SK-N-SH (cell line): ENCODE measurements at regions not wholly inside any gene's neighbourhood (a gene's known extent, or its start where the extent isn't known, plus 50 kb on each side); places are given as distances from the start of the nearest gene placed in this dataset.
"Not testable (repeated sequence)": the region's sequence is repeated elsewhere in the genome, so short reads cannot be mapped to it uniquely, and the experiment has no call there.

Source experiments
- CTCF ChIA-PET: fragments of 300-600, 350-600 bp; formaldehyde crosslinking; extraction: SDS; loops from one replicate; lab custom pipeline; 2021; lab: Yijun Ruan, JAX
- POLR2A ChIA-PET: fragments of 350-600 bp; sonication (Branson Sonifier 250); formaldehyde crosslinking; extraction: SDS; loops from one replicate; lab custom pipeline; 2020; ENCODE audit warnings: antibody characterized with exemption, inconsistent platforms; lab: Yijun Ruan, JAX
- DNase-seq: peaks from one replicate; pipeline ENCODE4 v3.0.0; 2012
- H2AFZ ChIP-seq: fragments of 200-600 bp; sonication (generic); 2 replicates; pipeline ENCODE4 v1.8.1; 2016; ENCODE audit warnings: antibody characterized with exemption, mild to moderate bottlenecking, low read depth
- H3F3A ChIP-seq: fragments of 200-600 bp; sonication (generic); replicated peaks from 2 replicates; pipeline ENCODE3; 2016; ENCODE audit warnings: antibody characterized with exemption, mild to moderate bottlenecking; ENCODE audit not compliant: insufficient read depth
- H3K27ac ChIP-seq, 2 experiments: fragments of 200-500 bp in 1 of 2; fragments of 200-600 bp in 1 of 2; sonication (Bioruptor generic) in 1 of 2; sonication (generic), shearing (Covaris generic) in 1 of 2; 2 replicates each; pipeline versions ENCODE4 v1.5.1 to v1.6.1; 2014 to 2016; ENCODE audit warnings: low read depth in 2 of 2, inconsistent platforms in 1 of 2, low read length in 1 of 2, mild to moderate bottlenecking in 1 of 2, mixed read lengths in 1 of 2
- H3K27me3 ChIP-seq: fragments of 200-600 bp; sonication (generic), shearing (Covaris generic); 2 replicates; pipeline ENCODE4 v1.6.1; 2016; ENCODE audit warnings: mixed run types; ENCODE audit not compliant: insufficient read depth
- H3K36me3 ChIP-seq, 2 experiments: fragments of 200-500 bp in 1 of 2; fragments of 200-600 bp in 1 of 2; sonication (Bioruptor generic) in 1 of 2; sonication (generic) in 1 of 2; replicated peaks in 1 of 2; 2 replicates each; pipeline versions ENCODE3 to v1.5.1; 2014 to 2016; ENCODE audit warnings: low read length in 1 of 2, mild to moderate bottlenecking in 1 of 2; ENCODE audit not compliant: insufficient read depth in 2 of 2, control insufficient read depth in 1 of 2
- H3K4me1 ChIP-seq, 2 experiments: fragments of 200-500 bp in 1 of 2; fragments of 200-600 bp in 1 of 2; sonication (Bioruptor generic) in 1 of 2; sonication (generic), shearing (Covaris generic) in 1 of 2; 2 replicates each; pipeline versions ENCODE4 v1.5.1 to v1.6.1; 2014 to 2016; ENCODE audit warnings: low read depth in 1 of 2, low read length in 1 of 2, mixed run types in 1 of 2; ENCODE audit not compliant: insufficient read depth in 2 of 2, control insufficient read depth in 1 of 2
- H3K4me2 ChIP-seq: fragments of 200-600 bp; sonication (generic), shearing (Covaris generic); 2 replicates; pipeline ENCODE4 v1.6.1; 2017; ENCODE audit warnings: mixed run types
- H3K4me3 ChIP-seq, 2 experiments: fragments of 200-500 bp in 1 of 2; fragments of 200-600 bp in 1 of 2; sonication (Bioruptor generic) in 1 of 2; sonication (generic), shearing (Covaris generic) in 1 of 2; 2 replicates each; pipeline versions ENCODE4 v1.5.1 to v1.8.1; 2014 to 2016; ENCODE audit warnings: low read depth in 2 of 2, inconsistent platforms in 1 of 2, low read length in 1 of 2, mild to moderate bottlenecking in 1 of 2, mixed read lengths in 1 of 2, moderate library complexity in 1 of 2
- H3K79me2 ChIP-seq: fragments of 200-600 bp; sonication (generic); 2 replicates; pipeline ENCODE4 v1.8.1; 2017; ENCODE audit warnings: mild to moderate bottlenecking; ENCODE audit not compliant: insufficient read depth
- H3K9ac ChIP-seq: fragments of 200-600 bp; sonication (generic); 2 replicates; pipeline ENCODE4 v1.6.1; 2017; ENCODE audit warnings: mixed run types
- H3K9me2 ChIP-seq: fragments of 200-600 bp; sonication (generic); 2 replicates; pipeline ENCODE4 v1.6.1; 2017; ENCODE audit warnings: mixed run types
- H3K9me3 ChIP-seq: fragments of 200-600 bp; sonication (generic); 2 replicates; pipeline ENCODE4 v1.6.1; 2017; ENCODE audit warnings: mixed run types, mild to moderate bottlenecking, moderate library complexity
- H4K20me1 ChIP-seq: fragments of 200-600 bp; sonication (generic); 2 replicates; pipeline ENCODE4 v1.6.1; 2017; ENCODE audit warnings: mild to moderate bottlenecking, mixed run types; ENCODE audit not compliant: insufficient read depth
- WGBS: methylation state at CpG from one replicate; pipeline ENCODE4 v1.1.6; 2017; ENCODE audit warnings: low lambda C conversion rate; 5-methylcytosine and 5-hydroxymethylcytosine counted together

GRCh38 chr2:110317377-110317776 is 105.0 kb upstream of the MTLN start:
- H3K79me2 ChIP-seq, H3K4me1 ChIP-seq, H2AFZ ChIP-seq, H3K27ac ChIP-seq, H3K9me3 ChIP-seq, H3K36me3 ChIP-seq, H3K9me2 ChIP-seq, H3F3A ChIP-seq, CTCF ChIA-PET, H3K27me3 ChIP-seq, POLR2A ChIA-PET, H3K9ac ChIP-seq, DNase-seq, H3K4me3 ChIP-seq, H4K20me1 ChIP-seq, H3K4me2 ChIP-seq: not testable (repeated sequence)
- no CpG with 5 or more reads among the region's 5 CpGs for WGBS

GRCh38 chr2:110316051-110316865 is 103.9 kb upstream of the MTLN start:
- H2AFZ ChIP-seq, H3K9me2 ChIP-seq, H3K4me3 ChIP-seq, H3K4me2 ChIP-seq, H3K9me3 ChIP-seq, DNase-seq, H3K27ac ChIP-seq, H3K4me1 ChIP-seq, POLR2A ChIA-PET, H3K9ac ChIP-seq, H3K36me3 ChIP-seq, H3K27me3 ChIP-seq, H3F3A ChIP-seq, H3K79me2 ChIP-seq, H4K20me1 ChIP-seq, CTCF ChIA-PET: not testable (repeated sequence)
- no CpG with 5 or more reads among the region's 10 CpGs for WGBS

GRCh38 chr2:110315054-110315820 is 102.9 kb upstream of the MTLN start:
- POLR2A ChIA-PET, H3K4me1 ChIP-seq, CTCF ChIA-PET: not testable (repeated sequence)

GRCh38 chr2:110314472-110314871 is 102.1 kb upstream of the MTLN start:
- POLR2A ChIA-PET, CTCF ChIA-PET: not testable (repeated sequence)
- WGBS: 100% methylated on average over 2 of the region's 10 CpGs

More at GRCh38 chr2:110315054-110315820, 102.9 kb upstream of the MTLN start:
- H3K4me3 ChIP-seq, DNase-seq, H3F3A ChIP-seq, H3K27ac ChIP-seq, H3K4me2 ChIP-seq, H3K9me2 ChIP-seq, H3K27me3 ChIP-seq, H3K36me3 ChIP-seq, H4K20me1 ChIP-seq, H2AFZ ChIP-seq, H3K9ac ChIP-seq, H3K9me3 ChIP-seq, H3K79me2 ChIP-seq: not testable (repeated sequence)
- no CpG with 5 or more reads among the region's 9 CpGs for WGBS

GRCh38 chr2:110313032-110313431 is 100.7 kb upstream of the MTLN start:
- H3K27ac ChIP-seq, H3F3A ChIP-seq, H3K79me2 ChIP-seq, H3K4me2 ChIP-seq, H3K36me3 ChIP-seq, H3K9ac ChIP-seq, H3K4me1 ChIP-seq, H3K9me3 ChIP-seq, H4K20me1 ChIP-seq, DNase-seq, POLR2A ChIA-PET, H2AFZ ChIP-seq, H3K4me3 ChIP-seq, H3K9me2 ChIP-seq, H3K27me3 ChIP-seq, CTCF ChIA-PET: not testable (repeated sequence)

More at GRCh38 chr2:110314472-110314871, 102.1 kb upstream of the MTLN start:
- H3K4me3 ChIP-seq, H3K36me3 ChIP-seq, H4K20me1 ChIP-seq, H3K79me2 ChIP-seq, H3K27me3 ChIP-seq, H3K4me1 ChIP-seq, H2AFZ ChIP-seq, H3K4me2 ChIP-seq, H3K9me3 ChIP-seq, DNase-seq, H3K9ac ChIP-seq, H3K9me2 ChIP-seq, H3F3A ChIP-seq, H3K27ac ChIP-seq: not testable (repeated sequence)

- H2AFZ ChIP-seq, CTCF ChIA-PET, H3K27me3 ChIP-seq, H3K4me3 ChIP-seq, H3K4me2 ChIP-seq, H3K9me2 ChIP-seq, H3K36me3 ChIP-seq, H3K4me1 ChIP-seq, H4K20me1 ChIP-seq, H3K9me3 ChIP-seq, POLR2A ChIA-PET, H3K79me2 ChIP-seq, DNase-seq, H3F3A ChIP-seq, H3K9ac ChIP-seq, H3K27ac ChIP-seq: not testable (repeated sequence)
- 77% methylated on average over 4 of the region's 10 CpGs for WGBS
Measured at GRCh38 chr2:110311713-110312444, 99.5 kb upstream of the MTLN start.
